ENCODE measurements at regions not wholly inside any gene's neighbourhood (a gene's known extent, or its start where the extent isn't known, plus 50 kb on each side); places are given as distances from the start of the nearest gene placed in this dataset.
"Not testable (repeated sequence)": the region's sequence is repeated elsewhere in the genome, so short reads cannot be mapped to it uniquely, and the experiment has no call there.

GRCh38 chr2:72032481-72033041 is 115.1 kb downstream of the CYP26B1 start:
- DNase-seq (ENCODE audit: low read depth, low spot score), result no peak
- H3K27ac ChIP-seq, result no peak overlapping the region

GRCh38 chr2:72031346-72032110 is 116.1 kb downstream of the CYP26B1 start:
- no peak for DNase-seq (ENCODE audit: low read depth, low spot score)
- H3K27ac ChIP-seq, result no peak overlapping the region

GRCh38 chr2:72028996-72029395 is 118.7 kb downstream of the CYP26B1 start:
- no peak overlapping the region for H3K27ac ChIP-seq
- no peak for DNase-seq (ENCODE audit: low read depth, low spot score)

GRCh38 chr2:72028351-72028995 is 119.2 kb downstream of the CYP26B1 start:
- DNase-seq (ENCODE audit: low read depth, low spot score), result no peak
- no peak overlapping the region for H3K27ac ChIP-seq

GRCh38 chr2:72027426-72028161 is 120.1 kb downstream of the CYP26B1 start:
- no peak overlapping the region for H3K27ac ChIP-seq
- no peak for DNase-seq (ENCODE audit: low read depth, low spot score)

GRCh38 chr2:72026819-72027425 is 120.7 kb downstream of the CYP26B1 start:
- H3K27ac ChIP-seq, result no peak overlapping the region
- DNase-seq (ENCODE audit: low read depth, low spot score), result no peak

- no peak overlapping the region for H3K27ac ChIP-seq
Measured at GRCh38 chr2:72024451-72025175, 123.0 kb downstream of the CYP26B1 start.

GRCh38 chr2:72023678-72024390 is 123.8 kb downstream of the CYP26B1 start:
- DNase-seq (ENCODE audit: low read depth, low spot score), result no peak

More at GRCh38 chr2:72024451-72025175, 123.0 kb downstream of the CYP26B1 start:
- DNase-seq (ENCODE audit: low read depth, low spot score), result no peak

GRCh38 chr2:72021371-72021770 is 126.3 kb downstream of the CYP26B1 start:
- DNase-seq (ENCODE audit: low read depth, low spot score); H3K27ac ChIP-seq: not testable (repeated sequence)

More at GRCh38 chr2:72023678-72024390, 123.8 kb downstream of the CYP26B1 start:
- no peak overlapping the region for H3K27ac ChIP-seq

- DNase-seq (ENCODE audit: low read depth, low spot score), result no peak
- H3K27ac ChIP-seq, result no peak overlapping the region
Measured at GRCh38 chr2:72015266-72015665, 132.4 kb downstream of the CYP26B1 start.

- no peak overlapping the region for H3K27ac ChIP-seq
- no peak for DNase-seq (ENCODE audit: low read depth, low spot score)
Measured at GRCh38 chr2:72014831-72015230, 132.8 kb downstream of the CYP26B1 start.

- H3K27ac ChIP-seq, result no peak overlapping the region
- DNase-seq (ENCODE audit: low read depth, low spot score), result no peak
Measured at GRCh38 chr2:72013726-72014125, 133.9 kb downstream of the CYP26B1 start.

- DNase-seq (ENCODE audit: low read depth, low spot score), result no peak
- no peak overlapping the region for H3K27ac ChIP-seq
Measured at GRCh38 chr2:72012886-72013574, 134.6 kb downstream of the CYP26B1 start.

- no peak for DNase-seq (ENCODE audit: low read depth, low spot score)
- H3K27ac ChIP-seq, result no peak overlapping the region
Measured at GRCh38 chr2:72011791-72012190, 135.9 kb downstream of the CYP26B1 start.

- no peak for DNase-seq (ENCODE audit: low read depth, low spot score)
- H3K27ac ChIP-seq, result no peak overlapping the region
Measured at GRCh38 chr2:72011370-72011689, 136.3 kb downstream of the CYP26B1 start.

- H3K27ac ChIP-seq, result no peak overlapping the region
- no peak for DNase-seq (ENCODE audit: low read depth, low spot score)
Measured at GRCh38 chr2:72010647-72011369, 136.9 kb downstream of the CYP26B1 start.

- H3K27ac ChIP-seq, result no peak overlapping the region
- no peak for DNase-seq (ENCODE audit: low read depth, low spot score)
Measured at GRCh38 chr2:72008608-72009007, 139.1 kb downstream of the CYP26B1 start.

GRCh38 chr2:72007402-72007801 is 140.3 kb downstream of the CYP26B1 start:
- DNase-seq (ENCODE audit: low read depth, low spot score), result no peak
- no peak overlapping the region for H3K27ac ChIP-seq

Measured in epithelial cell of prostate (primary cell).